ENCODE measurements at regions not wholly inside any gene's neighbourhood (a gene's known extent, or its start where the extent isn't known, plus 50 kb on each side); places are given as distances from the start of the nearest gene placed in this dataset.
"Not testable (repeated sequence)": the region's sequence is repeated elsewhere in the genome, so short reads cannot be mapped to it uniquely, and the experiment has no call there.

DNA sequence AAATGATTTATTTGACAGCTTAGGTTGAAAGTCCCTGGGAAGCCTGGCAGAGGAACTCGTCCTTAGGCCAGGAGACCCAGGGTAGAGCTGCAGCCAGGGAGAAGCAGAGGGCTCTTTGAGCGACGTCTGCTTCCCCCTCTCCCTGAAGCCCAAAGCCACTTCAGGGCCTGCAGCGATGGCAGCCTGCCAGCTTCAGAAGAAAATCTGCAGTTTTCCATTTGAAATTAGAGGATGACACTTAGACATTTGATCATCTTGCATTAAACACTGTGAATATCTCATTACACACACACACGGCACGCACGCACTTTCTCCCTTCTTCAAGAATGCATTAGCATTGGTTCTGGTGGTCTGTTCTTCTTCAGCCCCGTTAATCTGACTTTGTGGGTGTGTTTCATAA is 96.5 kb downstream of the PLEKHG1 start:
- no peak overlapping the region for H3K23ac ChIP-seq (ENCODE audit: low read length)
- H4K8ac ChIP-seq (ENCODE audit: low read depth, low read length) = no peak overlapping the region
- H4K12ac ChIP-seq (ENCODE audit: low read depth, low read length) = no peak overlapping the region
- peaks cover 0 to 4% of the 10 kb centered on the region in 2 experiments for H3K4me1 ChIP-seq (ENCODE audit: control insufficient read depth in 1 of 2, insufficient read depth in 2 of 2, low read length in 2 of 2)
- H3K18ac ChIP-seq (ENCODE audit: low read length) = no peak overlapping the region
- H3K79me1 ChIP-seq (ENCODE audit: low read length) = no peaks in the 10 kb centered on the region
- peak overlapping the region; percentile 15 for H2BK5ac ChIP-seq (ENCODE audit: low read depth, low read length, poor library complexity)
- DNase-seq = no peak
- H3K36me3 ChIP-seq (ENCODE audit: control insufficient read depth in 1 of 2, insufficient read depth in 2 of 2, low read length in 2 of 2) = no peaks in the 10 kb centered on the region
- no peak overlapping the region for H2AK5ac ChIP-seq (ENCODE audit: low read length)
- H2BK12ac ChIP-seq (ENCODE audit: low read length) = no peak overlapping the region
- H3K9me3 ChIP-seq (ENCODE audit: insufficient read depth, low read depth, low read length) = no peaks in the 10 kb centered on the region
- H4K91ac ChIP-seq (ENCODE audit: low read depth, low read length) = no peak overlapping the region
- H3K14ac ChIP-seq (ENCODE audit: low read length) = no peak overlapping the region
- no peak overlapping the region for H2AFZ ChIP-seq (ENCODE audit: insufficient read depth, low read length, poor library complexity)
- no peak overlapping the region for H3K4me3 ChIP-seq (ENCODE audit: low read depth, low read length)
- no peaks in the 10 kb centered on the region for H3K79me2 ChIP-seq (ENCODE audit: control insufficient read depth, insufficient read depth, low read length, poor library complexity)
- H3K4me2 ChIP-seq (ENCODE audit: low read length) = no peak overlapping the region
- H2BK120ac ChIP-seq (ENCODE audit: insufficient read depth, low read length, poor library complexity) = no peak overlapping the region
- H3K9ac ChIP-seq (ENCODE audit: low read length) = no peak overlapping the region
- no peak overlapping the region for H3K4ac ChIP-seq (ENCODE audit: low read depth, low read length)
- WGBS (ENCODE audit: extremely low coverage, insufficient coverage, insufficient read length) = no CpG with 5 or more reads among the region's 8 CpGs
- H3K27ac ChIP-seq (ENCODE audit: low read depth, low read length) = peak overlapping the region; percentile 3
- no peaks in the 10 kb centered on the region for H3K27me3 ChIP-seq (ENCODE audit: insufficient read depth, low read length)

DNA sequence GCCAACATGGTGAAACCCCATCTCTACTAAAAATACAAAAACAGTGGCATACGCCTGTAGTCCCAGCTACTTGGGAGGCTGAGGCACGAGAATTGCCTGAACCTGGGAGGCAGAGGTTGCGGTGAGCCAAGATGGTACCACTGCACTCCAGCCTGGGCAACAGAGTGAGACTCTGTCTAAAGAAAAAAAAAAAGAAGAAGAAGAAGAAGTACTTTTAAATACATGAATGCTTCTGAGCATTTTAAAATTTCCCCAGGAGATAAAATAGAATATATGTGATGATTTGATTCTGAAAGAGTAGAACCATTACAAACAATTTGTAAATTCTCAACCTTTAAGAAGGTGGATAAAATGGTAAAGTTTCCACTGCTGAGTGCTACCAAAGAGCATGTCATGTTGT is 97.2 kb downstream of the PLEKHG1 start:
- not testable (repeated sequence) for H3K79me2 ChIP-seq (ENCODE audit: control insufficient read depth, insufficient read depth, low read length, poor library complexity); H3K9ac ChIP-seq (ENCODE audit: low read length); DNase-seq; H3K79me1 ChIP-seq (ENCODE audit: low read length); H2BK12ac ChIP-seq (ENCODE audit: low read length); H3K23ac ChIP-seq (ENCODE audit: low read length); H2AFZ ChIP-seq (ENCODE audit: insufficient read depth, low read length, poor library complexity); H3K36me3 ChIP-seq (ENCODE audit: control insufficient read depth in 1 of 2, insufficient read depth in 2 of 2, low read length in 2 of 2); H3K4me2 ChIP-seq (ENCODE audit: low read length); H4K91ac ChIP-seq (ENCODE audit: low read depth, low read length); H4K8ac ChIP-seq (ENCODE audit: low read depth, low read length); H3K9me3 ChIP-seq (ENCODE audit: insufficient read depth, low read depth, low read length); H2AK5ac ChIP-seq (ENCODE audit: low read length); H3K27ac ChIP-seq (ENCODE audit: low read depth, low read length); H2BK120ac ChIP-seq (ENCODE audit: insufficient read depth, low read length, poor library complexity); H3K14ac ChIP-seq (ENCODE audit: low read length); H2BK5ac ChIP-seq (ENCODE audit: low read depth, low read length, poor library complexity); H4K12ac ChIP-seq (ENCODE audit: low read depth, low read length); H3K18ac ChIP-seq (ENCODE audit: low read length); H3K27me3 ChIP-seq (ENCODE audit: insufficient read depth, low read length); H3K4me3 ChIP-seq (ENCODE audit: low read depth, low read length); H3K4ac ChIP-seq (ENCODE audit: low read depth, low read length); H3K4me1 ChIP-seq (ENCODE audit: control insufficient read depth in 1 of 2, insufficient read depth in 2 of 2, low read length in 2 of 2)
- WGBS (ENCODE audit: extremely low coverage, insufficient coverage, insufficient read length) = no CpG with 5 or more reads among the region's 3 CpGs

DNA sequence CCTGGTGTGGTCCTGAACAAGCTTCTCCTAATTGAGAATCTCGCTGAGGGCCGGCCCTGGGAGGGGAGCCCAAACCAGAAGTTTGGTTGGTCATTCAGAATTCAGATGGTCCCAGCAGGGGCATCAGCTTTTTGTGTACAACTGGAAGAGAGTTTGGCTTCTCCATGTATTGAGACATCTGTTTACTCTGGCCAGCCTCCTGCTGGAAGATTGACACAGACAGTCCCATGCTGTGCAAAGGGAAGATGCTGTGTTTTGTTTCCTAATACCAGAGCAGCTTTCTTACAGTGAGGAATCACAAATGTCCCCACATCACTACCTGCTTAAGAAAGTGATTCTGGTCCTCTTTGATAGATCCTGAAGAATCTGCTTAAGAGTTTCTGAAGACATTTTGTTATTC is 97.8 kb downstream of the PLEKHG1 start:
- Histone ChIP-seq H3K18ac (ENCODE audit: low read length) (no peak overlapping the region), H3K4me1 (ENCODE audit: control insufficient read depth in 1 of 2, insufficient read depth in 2 of 2, low read length in 2 of 2) (peaks cover 0 to 4% of the 10 kb centered on the region in 2 experiments), H3K4ac (ENCODE audit: low read depth, low read length) (no peak overlapping the region), H3K79me2 (ENCODE audit: control insufficient read depth, insufficient read depth, low read length, poor library complexity) (no peaks in the 10 kb centered on the region), H3K4me3 (ENCODE audit: low read depth, low read length) (no peak overlapping the region), H3K79me1 (ENCODE audit: low read length) (no peaks in the 10 kb centered on the region), H4K8ac (ENCODE audit: low read depth, low read length) (no peak overlapping the region), H3K27ac (ENCODE audit: low read depth, low read length) (no peak overlapping the region), H3K4me2 (ENCODE audit: low read length) (no peak overlapping the region), H2BK12ac (ENCODE audit: low read length) (no peak overlapping the region), H3K9me3 (ENCODE audit: insufficient read depth, low read depth, low read length) (no peaks in the 10 kb centered on the region), H3K14ac (ENCODE audit: low read length) (no peak overlapping the region), H3K9ac (ENCODE audit: low read length) (no peak overlapping the region), H4K12ac (ENCODE audit: low read depth, low read length) (no peak overlapping the region), H2AFZ (ENCODE audit: insufficient read depth, low read length, poor library complexity) (no peak overlapping the region), H4K91ac (ENCODE audit: low read depth, low read length) (no peak overlapping the region), H2AK5ac (ENCODE audit: low read length) (no peak overlapping the region), H3K27me3 (ENCODE audit: insufficient read depth, low read length) (no peaks in the 10 kb centered on the region), H2BK120ac (ENCODE audit: insufficient read depth, low read length, poor library complexity) (no peak overlapping the region), H2BK5ac (ENCODE audit: low read depth, low read length, poor library complexity) (no peak overlapping the region), H3K36me3 (ENCODE audit: control insufficient read depth in 1 of 2, insufficient read depth in 2 of 2, low read length in 2 of 2) (no peaks in the 10 kb centered on the region), H3K23ac (ENCODE audit: low read length) (no peak overlapping the region)
- no peak for DNase-seq
- WGBS (ENCODE audit: extremely low coverage, insufficient coverage, insufficient read length) = no CpG with 5 or more reads among the region's 2 CpGs

DNA sequence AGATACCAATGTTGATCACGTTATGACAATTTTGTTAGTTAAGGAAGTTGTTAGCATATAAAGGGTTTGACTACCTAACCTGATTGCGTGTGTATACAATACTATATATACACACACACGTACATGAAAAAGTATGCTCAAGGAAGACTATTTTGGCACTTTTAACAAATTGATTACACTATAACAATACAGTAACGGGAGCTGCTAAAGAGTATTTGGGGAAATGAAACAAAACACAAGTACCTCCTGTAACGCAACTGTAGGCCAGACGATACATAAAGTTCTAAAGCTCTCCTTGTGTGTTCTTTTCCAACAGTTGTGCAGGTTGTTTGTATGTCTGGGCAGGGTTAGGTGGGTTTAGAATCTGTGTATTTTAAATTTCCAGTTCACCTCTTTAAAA is 98.7 kb downstream of the PLEKHG1 start:
- Histone ChIP-seq H4K91ac (ENCODE audit: low read depth, low read length) (no peak overlapping the region), H3K4ac (ENCODE audit: low read depth, low read length) (no peak overlapping the region), H2BK5ac (ENCODE audit: low read depth, low read length, poor library complexity) (no peak overlapping the region), H3K27me3 (ENCODE audit: insufficient read depth, low read length) (no peaks in the 10 kb centered on the region), H3K36me3 (ENCODE audit: control insufficient read depth in 1 of 2, insufficient read depth in 2 of 2, low read length in 2 of 2) (no peaks in the 10 kb centered on the region), H3K4me3 (ENCODE audit: low read depth, low read length) (no peak overlapping the region), H3K18ac (ENCODE audit: low read length) (no peak overlapping the region), H3K27ac (ENCODE audit: low read depth, low read length) (no peak overlapping the region), H3K79me2 (ENCODE audit: control insufficient read depth, insufficient read depth, low read length, poor library complexity) (no peaks in the 10 kb centered on the region), H3K9ac (ENCODE audit: low read length) (no peak overlapping the region), H3K4me2 (ENCODE audit: low read length) (no peak overlapping the region), H3K4me1 (ENCODE audit: control insufficient read depth in 1 of 2, insufficient read depth in 2 of 2, low read length in 2 of 2) (peaks cover 0 to 4% of the 10 kb centered on the region in 2 experiments), H3K14ac (ENCODE audit: low read length) (no peak overlapping the region), H4K12ac (ENCODE audit: low read depth, low read length) (no peak overlapping the region), H3K79me1 (ENCODE audit: low read length) (no peaks in the 10 kb centered on the region), H3K23ac (ENCODE audit: low read length) (no peak overlapping the region), H3K9me3 (ENCODE audit: insufficient read depth, low read depth, low read length) (no peaks in the 10 kb centered on the region), H2AK5ac (ENCODE audit: low read length) (no peak overlapping the region), H4K8ac (ENCODE audit: low read depth, low read length) (no peak overlapping the region), H2AFZ (ENCODE audit: insufficient read depth, low read length, poor library complexity) (no peak overlapping the region), H2BK120ac (ENCODE audit: insufficient read depth, low read length, poor library complexity) (no peak overlapping the region), H2BK12ac (ENCODE audit: low read length) (no peak overlapping the region)
- no CpG with 5 or more reads among the region's 6 CpGs for WGBS (ENCODE audit: extremely low coverage, insufficient coverage, insufficient read length)
- DNase-seq = no peak
